Tibial nerve (tissue), 4 donors: ENCODE measurements at regions not wholly inside any gene's neighbourhood (a gene's known extent, or its start where the extent isn't known, plus 50 kb on each side); places are given as distances from the start of the nearest gene placed in this dataset.

Experiments
- DNase-seq, 2 donors: peaks; one replicate each; pipeline ENCODE4 v3.0.0-alpha.2; 2019; ENCODE audit warnings: low spot score in 2 of 2
- H3K27ac ChIP-seq, 4 donors: fragments of 200-600 bp; sonication (generic) in 3 of 4; one replicate each; pipeline ENCODE4 v1.5.1; 2017 to 2019; ENCODE audit warnings: mild to moderate bottlenecking in 1 of 4
- H3K27me3 ChIP-seq, 2 donors: fragments of 200-600 bp; sonication (generic) in 1 of 2; one replicate each; pipeline versions ENCODE4 v1.5.1 to v1.6.0; 2017 to 2019
- H3K36me3 ChIP-seq, 3 donors: fragments of 200-600 bp; sonication (generic); one replicate each; pipeline ENCODE4 v1.5.1; 2018 to 2019
- H3K4me1 ChIP-seq, 4 donors: fragments of 200-600 bp; sonication (generic) in 3 of 4; one replicate each; pipeline ENCODE4 v1.5.1; 2017 to 2019
- H3K4me3 ChIP-seq, 4 donors: fragments of 200-600 bp; sonication (generic) in 3 of 4; one replicate each; pipeline ENCODE4 v1.5.1; 2017 to 2019; ENCODE audit warnings: mild to moderate bottlenecking in 1 of 4, moderate library complexity in 1 of 4
- H3K9me3 ChIP-seq, 4 donors: fragments of 200-600 bp; sonication (generic) in 3 of 4; one replicate each; pipeline ENCODE4 v1.5.1; 2017 to 2019
- CTCF ChIP-seq, 5 experiments: fragments of 200-600 bp in 3 of 5; fragments of 450-650 bp in 2 of 5; sonication (generic) in 3 of 5; IDR thresholded peaks; one replicate each; pipeline ENCODE4 v1.5.1; 2016 to 2019; ENCODE audit warnings: antibody characterized with exemption in 5 of 5, mild to moderate bottlenecking in 3 of 5, moderate library complexity in 2 of 5
- EP300 ChIP-seq, 2 donors: sonication (generic); formaldehyde crosslinking; IDR thresholded peaks; one replicate each; pipeline ENCODE4 v1.6.1; 2017; ENCODE audit warnings: antibody characterized with exemption in 2 of 2, mild to moderate bottlenecking in 1 of 2
- POLR2A ChIP-seq, 2 donors: fragments of 450-650 bp; IDR thresholded peaks; one replicate each; pipeline ENCODE4 v1.6.1; 2017; ENCODE audit warnings: antibody characterized with exemption in 2 of 2, mild to moderate bottlenecking in 2 of 2, moderate library complexity in 2 of 2
- WGBS, 2 donors: methylation state at CpG; one replicate each; pipeline ENCODE4 v1.1.5; 2018; 5-methylcytosine and 5-hydroxymethylcytosine counted together

- no peaks in the 10 kb centered on the region for H3K4me1 ChIP-seq
- no peaks in the 10 kb centered on the region for H3K36me3 ChIP-seq
- TF ChIP-seq POLR2A (IDR thresholded peaks at IDR 0.05): no peak
- TF ChIP-seq EP300 (IDR thresholded peaks at IDR 0.05): no peak
- no peak for TF ChIP-seq CTCF (IDR thresholded peaks at IDR 0.05)
- no peak for DNase-seq
- H3K9me3 ChIP-seq: peaks cover 0 to 19% (median 0%) of the 10 kb centered on the region in 4 donors
- H3K27ac ChIP-seq: no peak overlapping the region
- H3K4me3 ChIP-seq: no peak overlapping the region
- no peaks in the 10 kb centered on the region for H3K27me3 ChIP-seq
These were observed 117.0 kb downstream of the ZNF280B start for GRCh38 chr22:22391543-22391942.

GRCh38 chr22:22392131-22392530, 116.4 kb downstream of the ZNF280B start:
- no peaks in the 10 kb centered on the region for H3K36me3 ChIP-seq
- TF ChIP-seq CTCF (IDR thresholded peaks at IDR 0.05) (no peak), POLR2A (IDR thresholded peaks at IDR 0.05) (no peak), EP300 (IDR thresholded peaks at IDR 0.05) (no peak)
- no peak for DNase-seq
- H3K27ac ChIP-seq: no peak overlapping the region
- peaks cover 0 to 4% (median 0%) of the 10 kb centered on the region in 4 donors for H3K4me1 ChIP-seq
- peaks cover 0 to 3% of the 10 kb centered on the region in 2 donors for H3K27me3 ChIP-seq
- 60 to 84% methylated on average over 4 of the region's 4 CpGs for WGBS, 2 donors
- peaks cover 0 to 19% (median 0%) of the 10 kb centered on the region in 4 donors for H3K9me3 ChIP-seq
- no peak overlapping the region for H3K4me3 ChIP-seq

- peaks cover 0 to 11% (median 0%) of the 10 kb centered on the region in 4 donors for H3K4me1 ChIP-seq
- H3K36me3 ChIP-seq: no peaks in the 10 kb centered on the region
- 55 to 66% methylated on average over 1 of the region's 1 CpG for WGBS, 2 donors
- TF ChIP-seq CTCF (IDR thresholded peaks at IDR 0.05) (no peak), EP300 (IDR thresholded peaks at IDR 0.05) (no peak), POLR2A (IDR thresholded peaks at IDR 0.05) (no peak)
- H3K27ac ChIP-seq: no peak overlapping the region
- H3K27me3 ChIP-seq: peaks cover 0 to 3% of the 10 kb centered on the region in 2 donors
- H3K9me3 ChIP-seq: peaks cover 0 to 19% (median 0%) of the 10 kb centered on the region in 4 donors
- no peak for DNase-seq
- no peak overlapping the region for H3K4me3 ChIP-seq
These were observed 114.0 kb downstream of the ZNF280B start for GRCh38 chr22:22394591-22394990.

- DNase-seq: no peak
- 56 to 57% methylated on average over 3 of the region's 3 CpGs for WGBS, 2 donors
- H3K36me3 ChIP-seq: no peaks in the 10 kb centered on the region
- H3K4me3 ChIP-seq: no peak overlapping the region
- peaks cover 0 to 19% (median 0%) of the 10 kb centered on the region in 4 donors for H3K9me3 ChIP-seq
- H3K4me1 ChIP-seq: peaks cover 0 to 11% (median 0%) of the 10 kb centered on the region in 4 donors
- no peak overlapping the region for H3K27ac ChIP-seq
- peaks cover 0 to 3% of the 10 kb centered on the region in 2 donors for H3K27me3 ChIP-seq
- TF ChIP-seq POLR2A (IDR thresholded peaks at IDR 0.05) (no peak), CTCF (IDR thresholded peaks at IDR 0.05) (no peak), EP300 (IDR thresholded peaks at IDR 0.05) (no peak)
These were observed 113.3 kb downstream of the ZNF280B start for GRCh38 chr22:22395245-22395644.

- no peaks in the 10 kb centered on the region for H3K36me3 ChIP-seq
- H3K27me3 ChIP-seq: peaks cover 0 to 3% of the 10 kb centered on the region in 2 donors
- H3K9me3 ChIP-seq: peaks cover 0 to 19% (median 0%) of the 10 kb centered on the region in 4 donors
- no peak for DNase-seq
- no peak overlapping the region for H3K27ac ChIP-seq
- H3K4me1 ChIP-seq: peaks cover 0 to 11% (median 0%) of the 10 kb centered on the region in 4 donors
- TF ChIP-seq CTCF (IDR thresholded peaks at IDR 0.05): no peak
- no peak for TF ChIP-seq EP300 (IDR thresholded peaks at IDR 0.05)
- TF ChIP-seq POLR2A (IDR thresholded peaks at IDR 0.05): no peak
- 68 to 70% methylated on average over 7 of the region's 7 CpGs for WGBS, 2 donors
- H3K4me3 ChIP-seq: no peak overlapping the region
These were observed 111.7 kb downstream of the ZNF280B start for GRCh38 chr22:22396741-22397291.
